GM23338 (cell line): ENCODE measurements at regions not wholly inside any gene's neighbourhood (a gene's known extent, or its start where the extent isn't known, plus 50 kb on each side); places are given as distances from the start of the nearest gene placed in this dataset.

Experiments
- ATAC-seq: fragments of 200-7000 bp; cut with Tn5 transposase; 3 replicates; pipeline ENCODE4 v1.9.1; 2020
- DNase-seq: peaks from one replicate; pipeline ENCODE4 v3.0.0-alpha.2; 2015; ENCODE audit warnings: low spot score
- H2AFZ ChIP-seq: fragments of 200-600 bp; sonication (generic); 2 replicates; pipeline ENCODE4 v1.8.0; 2016; ENCODE audit warnings: antibody characterized with exemption, mild to moderate bottlenecking, moderate library complexity
- H3F3A ChIP-seq: fragments of 200-600 bp; sonication (generic); replicated peaks from 2 replicates; pipeline ENCODE4 v1.8.0; 2017; ENCODE audit warnings: antibody characterized with exemption, mixed run types, low read depth
- H3K27ac ChIP-seq: fragments of 200-600 bp; sonication (generic); 2 replicates; pipeline ENCODE4 v1.6.1; 2016; ENCODE audit warnings: low read depth
- H3K27me3 ChIP-seq: fragments of 200-600 bp; sonication (generic); 2 replicates; pipeline ENCODE4 v1.8.0; 2016; ENCODE audit warnings: mild to moderate bottlenecking, mixed run types, moderate library complexity; ENCODE audit not compliant: insufficient read depth
- H3K36me3 ChIP-seq: fragments of 200-600 bp; sonication (generic); 2 replicates; pipeline ENCODE4 v1.8.0; 2016; ENCODE audit warnings: mild to moderate bottlenecking; ENCODE audit not compliant: insufficient read depth
- H3K4me1 ChIP-seq: fragments of 200-600 bp; sonication (generic); 2 replicates; pipeline ENCODE4 v1.8.0; 2016; ENCODE audit warnings: mild to moderate bottlenecking, moderate library complexity; ENCODE audit not compliant: insufficient read depth
- H3K4me2 ChIP-seq: fragments of 200-600 bp; sonication (generic); 2 replicates; pipeline ENCODE4 v1.7.1; 2017; ENCODE audit warnings: mixed run types
- H3K4me3 ChIP-seq: fragments of 200-600 bp; sonication (generic); 2 replicates; pipeline ENCODE4 v1.6.1; 2016; ENCODE audit warnings: mixed run types
- H3K79me2 ChIP-seq: fragments of 200-600 bp; sonication (generic); replicated peaks from 2 replicates; pipeline ENCODE4 v1.8.0; 2017; ENCODE audit warnings: mild to moderate bottlenecking; ENCODE audit not compliant: insufficient read depth
- H3K9me2 ChIP-seq: fragments of 200-600 bp; sonication (generic); 2 replicates; pipeline ENCODE4 v1.8.0; 2017; ENCODE audit not compliant: insufficient read depth
- H4K20me1 ChIP-seq: fragments of 200-600 bp; sonication (generic); replicated peaks from 2 replicates; pipeline ENCODE4 v1.8.0; 2017; ENCODE audit warnings: mild to moderate bottlenecking; ENCODE audit not compliant: insufficient read depth
- H3K27ac Mint-ChIP-seq: 2 replicates; pipeline ENCODE4 v1.8.0; 2020; ENCODE audit warnings: inconsistent platforms, mild to moderate bottlenecking, moderate library complexity, mixed read lengths
- H3K27me3 Mint-ChIP-seq: 3 replicates; pipeline ENCODE4 v1.8.0; 2022; ENCODE audit warnings: low read depth, mild to moderate bottlenecking, moderate library complexity, mixed read lengths, inconsistent platforms; ENCODE audit not compliant: insufficient read depth, poor library complexity
- H3K36me3 Mint-ChIP-seq: 3 replicates; pipeline ENCODE4 v1.8.0; 2021; ENCODE audit warnings: low read depth, mild to moderate bottlenecking, inconsistent platforms, moderate library complexity, mixed read lengths
- H3K4me1 Mint-ChIP-seq: 3 replicates; pipeline ENCODE4 v1.8.0; 2020; ENCODE audit warnings: mild to moderate bottlenecking, inconsistent platforms, mixed read lengths
- H3K4me3 Mint-ChIP-seq: 3 replicates; pipeline ENCODE4 v1.8.0; 2021; ENCODE audit warnings: moderate library complexity, mild to moderate bottlenecking, inconsistent platforms, mixed read lengths
- H3K9me3 Mint-ChIP-seq: 3 replicates; pipeline ENCODE4 v1.8.0; 2020; ENCODE audit warnings: moderate library complexity, mild to moderate bottlenecking, inconsistent platforms, mixed read lengths
- CREB1 ChIP-seq: fragments of 250-450 bp; sonication (Bioruptor Pico); IDR thresholded peaks from 2 replicates; pipeline ENCODE4 v1.5.0; 2020; ENCODE audit warnings: low read depth, mild to moderate bottlenecking, moderate library complexity
- ETS1 ChIP-seq: IDR thresholded peaks from 2 replicates; pipeline ENCODE4 v1.6.1; 2016; ENCODE audit warnings: antibody characterized with exemption
- EZH2 ChIP-seq: fragments of 200-600 bp; sonication (generic); IDR thresholded peaks from one replicate; pipeline ENCODE4 v1.8.0; 2017; ENCODE audit warnings: antibody characterized with exemption, mild to moderate bottlenecking, low read depth; ENCODE audit not compliant: unreplicated experiment
- EZH2phosphoT487 ChIP-seq: fragments of 200-600 bp; sonication (generic); IDR thresholded peaks from one replicate; pipeline ENCODE4 v1.8.1; 2018; ENCODE audit warnings: antibody characterized with exemption; ENCODE audit not compliant: unreplicated experiment
- NANOG ChIP-seq: IDR thresholded peaks from 2 replicates; pipeline ENCODE4 v1.6.1; 2016; ENCODE audit warnings: antibody characterized with exemption, borderline replicate concordance
- POLR2AphosphoS5 ChIP-seq: IDR thresholded peaks from 2 replicates; pipeline ENCODE4 v1.6.1; 2016; ENCODE audit warnings: antibody characterized with exemption, low read depth
- ZNF462 ChIP-seq: fragments of 250-450 bp; sonication (Bioruptor Pico); IDR thresholded peaks from 2 replicates; pipeline ENCODE4 v1.5.0; 2020; ENCODE audit warnings: mild to moderate bottlenecking, moderate library complexity

- H3K9me2 ChIP-seq: peaks cover 11% of the 10 kb centered on the region; the same call in 1 of the 2 replicates
- H3F3A ChIP-seq: no peaks in the 10 kb centered on the region
- no peaks in the 10 kb centered on the region for H3K36me3 ChIP-seq
- no peaks in the 10 kb centered on the region for H3K79me2 ChIP-seq
- Mint-ChIP-seq H3K27ac (no peak overlapping the region), H3K36me3 (no peaks in the 10 kb centered on the region), H3K27me3 (no peaks in the 10 kb centered on the region), H3K4me1 (no peaks in the 10 kb centered on the region), H3K4me3 (no peak overlapping the region), H3K9me3 (peaks cover 7% of the 10 kb centered on the region; the same call in 1 of the 3 replicates)
- no peaks in the 10 kb centered on the region for H4K20me1 ChIP-seq
- H2AFZ ChIP-seq: no peak overlapping the region
- no peak for TF ChIP-seq ETS1
- ATAC-seq (no peak), DNase-seq (no peak)
- H3K4me2 ChIP-seq: no peak overlapping the region
- H3K4me1 ChIP-seq: no peaks in the 10 kb centered on the region
- H3K27ac ChIP-seq: no peak overlapping the region
- H3K27me3 ChIP-seq: no peaks in the 10 kb centered on the region
- H3K4me3 ChIP-seq: no peak overlapping the region
These were observed 559.4 kb downstream of the PLPP3 start for GRCh38 chr1:56019922-56020321.

GRCh38 chr1:56019472-56019871, 559.9 kb downstream of the PLPP3 start:
- no peak overlapping the region for H3K27ac ChIP-seq
- no peaks in the 10 kb centered on the region for H3K4me1 Mint-ChIP-seq
- no peak overlapping the region for H3K4me3 ChIP-seq
- H3K27me3 Mint-ChIP-seq: no peaks in the 10 kb centered on the region
- H3F3A ChIP-seq: no peaks in the 10 kb centered on the region
- no peaks in the 10 kb centered on the region for H3K36me3 ChIP-seq
- no peaks in the 10 kb centered on the region for H3K27me3 ChIP-seq
- no peaks in the 10 kb centered on the region for H3K4me1 ChIP-seq
- no peaks in the 10 kb centered on the region for H3K36me3 Mint-ChIP-seq
- H3K79me2 ChIP-seq: no peaks in the 10 kb centered on the region
- no peaks in the 10 kb centered on the region for H4K20me1 ChIP-seq
- TF ChIP-seq EZH2: no peak
- no peak for TF ChIP-seq ZNF462
- no peak for TF ChIP-seq EZH2phosphoT487
- no peak for TF ChIP-seq POLR2AphosphoS5
- TF ChIP-seq CREB1 (CRISPR knock-in tag): no peak
- no peak for TF ChIP-seq NANOG
- TF ChIP-seq ETS1: no peak
- peaks cover 11% of the 10 kb centered on the region; the same call in 1 of the 2 replicates for H3K9me2 ChIP-seq
- peaks cover 7% of the 10 kb centered on the region; the same call in 1 of the 3 replicates for H3K9me3 Mint-ChIP-seq
- no peak overlapping the region for H2AFZ ChIP-seq
- ATAC-seq (no peak), DNase-seq (no peak)
- no peak overlapping the region for H3K27ac Mint-ChIP-seq
- H3K4me3 Mint-ChIP-seq: no peak overlapping the region
- no peak overlapping the region for H3K4me2 ChIP-seq
